SIG-M5 (cell line): ENCODE measurements at regions not wholly inside any gene's neighbourhood (a gene's known extent, or its start where the extent isn't known, plus 50 kb on each side); places are given as distances from the start of the nearest gene placed in this dataset.
"Not testable (repeated sequence)": the region's sequence is repeated elsewhere in the genome, so short reads cannot be mapped to it uniquely, and the experiment has no call there.

Experiments
- DNase-seq: peaks from one replicate; lab custom pipeline; 2025; lab: John Stamatoyannopoulos, UW

- DNase-seq = no peak
Observed at GRCh38 chr4:144799486-144799885, 153.5 kb downstream of the HHIP start.

- no peak for DNase-seq
Observed at GRCh38 chr4:144801731-144802130, 155.8 kb downstream of the HHIP start.

GRCh38 chr4:144808034-144808433 is 162.1 kb downstream of the HHIP start:
- DNase-seq = no peak

- no peak for DNase-seq
Observed at GRCh38 chr4:144809056-144809640, 163.2 kb downstream of the HHIP start.

GRCh38 chr4:144816668-144817067 is 170.7 kb downstream of the HHIP start:
- no peak for DNase-seq

- DNase-seq = no peak
Observed at GRCh38 chr4:144817081-144817480, 171.1 kb downstream of the HHIP start.

GRCh38 chr4:144818136-144818535 is 172.2 kb downstream of the HHIP start:
- no peak for DNase-seq

- no peak for DNase-seq
Observed at GRCh38 chr4:144819591-144819990, 173.6 kb downstream of the HHIP start.

GRCh38 chr4:144820011-144820727 is 174.2 kb downstream of the HHIP start:
- no peak for DNase-seq

GRCh38 chr4:144820728-144821085 is 174.8 kb downstream of the HHIP start:
- no peak for DNase-seq

- DNase-seq = no peak
Observed at GRCh38 chr4:144831971-144832370, 186.0 kb downstream of the HHIP start.

- DNase-seq = no peak
Observed at GRCh38 chr4:144845411-144845810, 199.5 kb downstream of the HHIP start.

- no peak for DNase-seq
Observed at GRCh38 chr4:144851948-144852347, 206.0 kb downstream of the HHIP start.

- no peak for DNase-seq
Observed at GRCh38 chr4:144861471-144861870, 215.5 kb downstream of the HHIP start.

GRCh38 chr4:144862210-144862609 is 216.3 kb downstream of the HHIP start:
- DNase-seq = no peak

GRCh38 chr4:144864891-144865290 is 218.9 kb downstream of the HHIP start:
- not testable (repeated sequence) for DNase-seq

GRCh38 chr4:144868309-144868708 is 222.4 kb downstream of the HHIP start:
- DNase-seq = no peak

GRCh38 chr4:144872508-144873225 is 225.3 kb downstream of the ANAPC10 start:
- no peak for DNase-seq

- DNase-seq = no peak
Observed at GRCh38 chr4:144873226-144873990, 224.6 kb downstream of the ANAPC10 start.

- peak; percentile 3 for DNase-seq
Observed at GRCh38 chr4:144894573-144894972, 203.4 kb downstream of the ANAPC10 start.

GRCh38 chr4:144899393-144899792 is 198.6 kb downstream of the ANAPC10 start:
- no peak for DNase-seq

GRCh38 chr4:144901141-144901540 is 196.9 kb downstream of the ANAPC10 start:
- no peak for DNase-seq

GRCh38 chr4:144902614-144903013 is 195.4 kb downstream of the ANAPC10 start:
- DNase-seq = no peak
